Trophoblast cell (in vitro differentiated cells and primary cell): ENCODE measurements at regions not wholly inside any gene's neighbourhood (a gene's known extent, or its start where the extent isn't known, plus 50 kb on each side); places are given as distances from the start of the nearest gene placed in this dataset.

Experiments used
- DNase-seq, 2 donors: peaks; one replicate each; pipeline ENCODE4 v3.0.0-alpha.2; 2016
- H2AFZ ChIP-seq: 2 replicates; pipeline ENCODE4 v1.6.1; 2013; ENCODE audit warnings: low read length, moderate library complexity, mild to moderate bottlenecking; ENCODE audit not compliant: insufficient read depth, poor library complexity
- H2AK5ac ChIP-seq: 2 replicates; pipeline ENCODE4 v1.6.1; 2013; ENCODE audit warnings: mild to moderate bottlenecking, low read length
- H2BK120ac ChIP-seq: 2 replicates; pipeline ENCODE4 v1.6.1; 2013; ENCODE audit warnings: low read length, mild to moderate bottlenecking, moderate library complexity; ENCODE audit not compliant: insufficient read depth, poor library complexity
- H2BK12ac ChIP-seq: 2 replicates; pipeline ENCODE4 v1.6.1; 2013; ENCODE audit warnings: mild to moderate bottlenecking, low read length, moderate library complexity
- H2BK5ac ChIP-seq: 2 replicates; pipeline ENCODE4 v1.6.1; 2013; ENCODE audit warnings: low read length, low read depth, moderate library complexity, mild to moderate bottlenecking; ENCODE audit not compliant: poor library complexity
- H3K14ac ChIP-seq: 2 replicates; pipeline ENCODE4 v1.6.1; 2013; ENCODE audit warnings: mild to moderate bottlenecking, low read length
- H3K18ac ChIP-seq: 2 replicates; pipeline ENCODE4 v1.6.1; 2013; ENCODE audit warnings: mild to moderate bottlenecking, low read length
- H3K23ac ChIP-seq: 2 replicates; pipeline ENCODE4 v1.6.1; 2013; ENCODE audit warnings: low read length
- H3K27ac ChIP-seq: 2 replicates; pipeline ENCODE4 v1.5.1; 2013; ENCODE audit warnings: low read depth, mild to moderate bottlenecking, inconsistent platforms, low read length, moderate library complexity
- H3K27me3 ChIP-seq: 2 replicates; pipeline ENCODE4 v1.6.1; 2013; ENCODE audit warnings: inconsistent platforms, mild to moderate bottlenecking, low read length, moderate library complexity; ENCODE audit not compliant: insufficient read depth
- H3K36me3 ChIP-seq, 2 experiments: 1 replicate in 1 of 2; 2 replicates in 1 of 2; pipeline ENCODE4 v1.6.1; 2013; ENCODE audit warnings: low read length in 2 of 2, mild to moderate bottlenecking in 2 of 2, moderate library complexity in 1 of 2; ENCODE audit not compliant: insufficient read depth in 2 of 2, control insufficient read depth in 1 of 2
- H3K4ac ChIP-seq: 2 replicates; pipeline ENCODE4 v1.6.1; 2013; ENCODE audit warnings: low read depth, mild to moderate bottlenecking, low read length, moderate library complexity
- H3K4me1 ChIP-seq, 2 experiments: 1 replicate in 1 of 2; 2 replicates in 1 of 2; pipeline ENCODE4 v1.6.1; 2013; ENCODE audit warnings: low read length in 2 of 2, mild to moderate bottlenecking in 2 of 2, moderate library complexity in 1 of 2; ENCODE audit not compliant: insufficient read depth in 2 of 2, control insufficient read depth in 1 of 2
- H3K4me2 ChIP-seq: 2 replicates; pipeline ENCODE4 v1.6.1; 2013; ENCODE audit warnings: inconsistent platforms, mild to moderate bottlenecking, low read length, moderate library complexity
- H3K4me3 ChIP-seq: 2 replicates; pipeline ENCODE4 v1.5.1; 2013; ENCODE audit warnings: mild to moderate bottlenecking, low read depth, low read length, inconsistent platforms
- H3K79me1 ChIP-seq: one replicate; pipeline ENCODE4 v1.6.1; 2013; ENCODE audit warnings: low read length
- H3K79me2 ChIP-seq: 2 replicates; pipeline ENCODE4 v1.6.1; 2013; ENCODE audit warnings: low read length, mild to moderate bottlenecking; ENCODE audit not compliant: control insufficient read depth, insufficient read depth, poor library complexity
- H3K9ac ChIP-seq: 2 replicates; pipeline ENCODE4 v1.6.1; 2013; ENCODE audit warnings: mild to moderate bottlenecking, low read length
- H3K9me3 ChIP-seq: 2 replicates; pipeline ENCODE4 v1.6.1; 2013; ENCODE audit warnings: low read depth, mild to moderate bottlenecking, control low read depth, inconsistent platforms, low read length; ENCODE audit not compliant: insufficient read depth
- H4K12ac ChIP-seq: 2 replicates; pipeline ENCODE4 v1.6.1; 2013; ENCODE audit warnings: low read depth, mild to moderate bottlenecking, low read length, moderate library complexity
- H4K8ac ChIP-seq: 2 replicates; pipeline ENCODE4 v1.6.1; 2013; ENCODE audit warnings: low read depth, mild to moderate bottlenecking, low read length, moderate library complexity
- H4K91ac ChIP-seq: one replicate; pipeline ENCODE4 v1.6.1; 2013; ENCODE audit warnings: low read depth, mild to moderate bottlenecking, low read length, moderate library complexity
- WGBS: extraction: QIAGEN DNeasy Blood & Tissue Kit; methylation state at CpG from one replicate; pipeline ENCODE4 v1.1.7; 2013; ENCODE audit warnings: missing lambda C conversion rate; ENCODE audit not compliant: insufficient read length, insufficient coverage; ENCODE audit errors: extremely low coverage; 5-methylcytosine and 5-hydroxymethylcytosine counted together

GRCh38 chr10:36236931-36237330 is 594.8 kb upstream of the FZD8 start:
- Histone ChIP-seq H3K79me2 (no peaks in the 10 kb centered on the region), H3K27ac (no peak overlapping the region), H2AK5ac (no peak overlapping the region), H3K14ac (no peak overlapping the region), H3K4me1 (no peaks in the 10 kb centered on the region), H3K18ac (no peak overlapping the region), H3K9me3 (no peaks in the 10 kb centered on the region), H2AFZ (no peak overlapping the region), H3K4me3 (no peak overlapping the region), H3K9ac (no peak overlapping the region), H2BK12ac (no peak overlapping the region), H2BK120ac (no peak overlapping the region), H3K79me1 (no peaks in the 10 kb centered on the region), H3K36me3 (no peaks in the 10 kb centered on the region), H2BK5ac (no peak overlapping the region), H3K23ac (no peak overlapping the region), H4K8ac (no peak overlapping the region), H3K27me3 (no peaks in the 10 kb centered on the region), H3K4me2 (no peak overlapping the region), H4K91ac (no peak overlapping the region), H4K12ac (no peak overlapping the region), H3K4ac (no peak overlapping the region)
- no CpG with 5 or more reads among the region's 2 CpGs for WGBS
- DNase-seq = no peak

GRCh38 chr10:36236341-36236740 is 594.2 kb upstream of the FZD8 start:
- no peak overlapping the region for H3K4ac ChIP-seq
- H3K9me3 ChIP-seq = no peaks in the 10 kb centered on the region
- DNase-seq = no peak
- H3K27me3 ChIP-seq = no peaks in the 10 kb centered on the region
- no peak overlapping the region for H3K18ac ChIP-seq
- H3K9ac ChIP-seq = no peak overlapping the region
- no peak overlapping the region for H3K27ac ChIP-seq
- H4K91ac ChIP-seq = no peak overlapping the region
- no peak overlapping the region for H2BK12ac ChIP-seq
- H3K23ac ChIP-seq = no peak overlapping the region
- no peaks in the 10 kb centered on the region for H3K4me1 ChIP-seq
- H4K8ac ChIP-seq = no peak overlapping the region
- no peak overlapping the region for H4K12ac ChIP-seq
- no peak overlapping the region for H2BK5ac ChIP-seq
- no CpG with 5 or more reads among the region's 1 CpG for WGBS
- no peak overlapping the region for H2BK120ac ChIP-seq
- H2AFZ ChIP-seq = no peak overlapping the region
- no peaks in the 10 kb centered on the region for H3K36me3 ChIP-seq
- no peak overlapping the region for H3K14ac ChIP-seq
- H3K4me3 ChIP-seq = no peak overlapping the region
- H2AK5ac ChIP-seq = no peak overlapping the region
- H3K79me2 ChIP-seq = no peaks in the 10 kb centered on the region
- H3K79me1 ChIP-seq = no peaks in the 10 kb centered on the region
- no peak overlapping the region for H3K4me2 ChIP-seq

GRCh38 chr10:36232935-36233334 is 590.8 kb upstream of the FZD8 start:
- no peaks in the 10 kb centered on the region for H3K27me3 ChIP-seq
- H3K4me3 ChIP-seq = no peak overlapping the region
- H3K27ac ChIP-seq = no peak overlapping the region
- H4K8ac ChIP-seq = no peak overlapping the region
- H2BK12ac ChIP-seq = no peak overlapping the region
- no peak overlapping the region for H3K9ac ChIP-seq
- no peak overlapping the region for H3K4ac ChIP-seq
- H2AK5ac ChIP-seq = no peak overlapping the region
- H4K12ac ChIP-seq = no peak overlapping the region
- H3K4me2 ChIP-seq = no peak overlapping the region
- no peaks in the 10 kb centered on the region for H3K9me3 ChIP-seq
- H3K36me3 ChIP-seq = no peaks in the 10 kb centered on the region
- no peak for DNase-seq
- no peak overlapping the region for H2AFZ ChIP-seq
- no peak overlapping the region for H3K23ac ChIP-seq
- H3K79me2 ChIP-seq = no peaks in the 10 kb centered on the region
- no CpG with 5 or more reads among the region's 3 CpGs for WGBS
- no peaks in the 10 kb centered on the region for H3K79me1 ChIP-seq
- no peak overlapping the region for H3K14ac ChIP-seq
- H4K91ac ChIP-seq = no peak overlapping the region
- no peak overlapping the region for H3K18ac ChIP-seq
- no peaks in the 10 kb centered on the region for H3K4me1 ChIP-seq
- H2BK120ac ChIP-seq = no peak overlapping the region
- H2BK5ac ChIP-seq = no peak overlapping the region

- DNase-seq = peak in 1 of 2 donors; percentile 51
Measured at GRCh38 chr10:36224431-36224985, 582.4 kb upstream of the FZD8 start.

More at GRCh38 chr10:36224431-36224985, 582.4 kb upstream of the FZD8 start:
- H2BK12ac ChIP-seq = no peak overlapping the region
- no peak overlapping the region for H2AK5ac ChIP-seq
- no peaks in the 10 kb centered on the region for H3K36me3 ChIP-seq
- H4K12ac ChIP-seq = no peak overlapping the region
- no peak overlapping the region for H3K4ac ChIP-seq
- H3K9me3 ChIP-seq = no peaks in the 10 kb centered on the region
- WGBS = no CpG with 5 or more reads among the region's 4 CpGs
- H3K23ac ChIP-seq = no peak overlapping the region
- no peak overlapping the region for H2BK5ac ChIP-seq
- H3K4me1 ChIP-seq = peaks cover 0 to 2% of the 10 kb centered on the region in 2 experiments
- H3K79me2 ChIP-seq = no peaks in the 10 kb centered on the region
- no peak overlapping the region for H4K8ac ChIP-seq
- peaks cover 2% of the 10 kb centered on the region for H3K79me1 ChIP-seq
- no peak overlapping the region for H3K18ac ChIP-seq
- no peak overlapping the region for H3K9ac ChIP-seq
- H3K14ac ChIP-seq = no peak overlapping the region
- H2BK120ac ChIP-seq = no peak overlapping the region
- H3K27me3 ChIP-seq = no peaks in the 10 kb centered on the region
- no peak overlapping the region for H4K91ac ChIP-seq
- no peak overlapping the region for H3K4me2 ChIP-seq
- H2AFZ ChIP-seq = no peak overlapping the region
- H3K4me3 ChIP-seq = no peak overlapping the region
- no peak overlapping the region for H3K27ac ChIP-seq
